NOMO-1 (cell line): ENCODE measurements at regions not wholly inside any gene's neighbourhood (a gene's known extent, or its start where the extent isn't known, plus 50 kb on each side); places are given as distances from the start of the nearest gene placed in this dataset.
A peak's percentile ranks its signal among the peaks of the same experiment; 100 is the strongest.

Source experiments
- DNase-seq, 2 experiments: peaks; one replicate each; lab custom pipeline; 2025; ENCODE audit not compliant: unreplicated experiment in 2 of 2; lab: John Stamatoyannopoulos, UW

DNA sequence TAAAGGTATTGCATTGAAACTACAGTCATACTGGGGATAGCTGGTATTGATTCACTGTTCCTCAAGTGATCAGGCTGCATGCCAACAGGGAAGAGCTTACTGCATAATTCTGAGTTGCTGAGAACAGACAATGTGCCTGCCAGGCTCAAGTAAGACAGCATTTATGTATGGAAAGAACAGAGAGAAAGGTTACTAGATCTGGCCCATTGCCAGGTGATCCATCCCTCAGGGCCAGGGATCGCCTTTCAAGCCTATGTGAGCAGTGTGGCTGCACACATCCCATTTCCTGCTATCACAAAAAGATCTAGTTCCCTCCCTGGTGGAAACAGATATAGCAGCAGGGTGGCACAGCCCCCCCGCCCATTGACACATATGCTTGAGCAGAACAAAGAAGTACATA is 254.0 kb downstream of the TMA16 start:
- no peak for DNase-seq

GRCh38 chr4:163755013-163755412 is 260.5 kb downstream of the TMA16 start:
- peak in 1 of 2 experiments; percentile 45 for DNase-seq

DNA sequence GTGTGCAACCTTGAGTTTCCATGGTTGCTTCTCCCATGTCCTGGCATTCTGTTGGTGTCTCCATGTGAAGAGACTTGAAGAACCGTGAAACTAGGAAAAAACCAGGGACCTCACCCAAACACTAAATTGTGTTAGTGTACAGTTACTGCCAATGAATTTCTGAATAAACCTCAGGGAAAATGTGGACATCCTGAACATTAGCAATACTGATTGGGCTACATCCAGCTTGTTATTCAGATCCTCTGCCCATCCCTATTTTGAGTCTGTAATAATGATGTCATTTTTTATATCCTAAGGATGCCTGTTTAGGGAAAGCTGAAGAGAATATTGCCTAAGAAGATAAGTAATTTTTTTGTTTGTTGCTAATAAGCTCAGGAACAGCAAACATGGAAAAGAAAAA is 262.7 kb downstream of the TMA16 start:
- DNase-seq: no peak

- DNase-seq: no peak
These were observed 263.5 kb downstream of the TMA16 start for GRCh38 chr4:163758032-163758431.

- no peak for DNase-seq
These were observed 268.3 kb downstream of the TMA16 start for GRCh38 chr4:163762741-163763140.

DNA sequence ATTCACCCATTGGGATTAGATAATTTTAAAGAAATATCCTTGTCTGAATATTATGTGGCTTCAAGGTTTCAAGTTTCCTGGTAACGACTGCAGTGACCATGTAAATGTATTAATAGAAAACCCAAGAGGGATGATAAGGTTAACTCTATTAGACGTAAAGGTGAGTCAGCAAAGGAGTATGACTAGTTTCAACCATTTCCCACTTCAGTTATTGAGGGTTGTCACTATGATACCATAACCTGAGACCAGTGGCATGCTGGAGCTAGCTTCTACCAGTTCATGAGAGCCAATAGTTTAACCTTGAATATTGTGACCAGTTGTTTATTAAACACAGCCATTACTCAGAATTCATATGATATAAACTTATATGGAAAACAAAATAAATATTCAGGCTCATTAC is 270.1 kb downstream of the TMA16 start:
- DNase-seq: no peak

- peak in 1 of 2 experiments; percentile 38 for DNase-seq
These were observed 273.5 kb downstream of the TMA16 start for GRCh38 chr4:163768014-163768413.

GRCh38 chr4:163772238-163772637 is 277.7 kb downstream of the TMA16 start:
- DNase-seq: no peak

DNA sequence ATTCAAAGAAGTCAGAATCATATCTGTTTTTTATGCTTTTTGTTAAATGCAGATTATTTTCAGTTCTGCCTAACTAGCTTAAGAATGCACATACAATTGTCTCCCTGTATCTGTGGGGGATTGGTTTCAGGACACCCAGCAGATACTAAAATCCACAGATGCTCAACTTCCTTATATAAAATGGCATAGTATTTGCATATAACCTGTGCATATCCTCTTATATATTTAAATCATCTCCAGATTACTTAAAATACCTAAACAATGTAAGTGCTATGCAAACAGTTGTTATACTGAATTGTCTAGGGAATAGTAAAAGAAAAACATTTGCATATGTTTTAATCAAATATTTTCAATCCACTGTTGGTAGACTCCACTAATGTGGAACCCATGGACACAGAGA is 279.4 kb downstream of the TMA16 start:
- no peak for DNase-seq

GRCh38 chr4:163776957-163777356 is 282.5 kb downstream of the TMA16 start:
- no peak for DNase-seq

DNA sequence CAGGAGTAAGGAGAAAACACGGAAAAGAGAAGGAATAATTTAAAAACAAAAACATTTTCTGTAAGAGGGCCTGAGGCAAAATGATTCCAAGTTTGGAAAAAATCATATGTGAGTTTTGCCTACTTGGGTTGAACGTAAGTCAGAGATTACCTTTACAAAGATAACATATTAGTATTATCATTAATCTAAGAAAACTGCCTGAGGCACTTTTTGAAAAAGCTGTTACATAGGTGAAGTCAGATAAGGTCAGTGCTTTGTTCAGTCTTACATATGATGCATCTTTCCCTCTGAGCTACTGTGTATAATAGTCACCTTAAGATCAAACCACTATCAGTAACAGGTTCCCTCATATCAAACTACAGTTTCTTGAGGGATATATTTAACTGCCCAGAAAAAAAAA is 287.2 kb downstream of the TMA16 start:
- DNase-seq: no peak

DNA sequence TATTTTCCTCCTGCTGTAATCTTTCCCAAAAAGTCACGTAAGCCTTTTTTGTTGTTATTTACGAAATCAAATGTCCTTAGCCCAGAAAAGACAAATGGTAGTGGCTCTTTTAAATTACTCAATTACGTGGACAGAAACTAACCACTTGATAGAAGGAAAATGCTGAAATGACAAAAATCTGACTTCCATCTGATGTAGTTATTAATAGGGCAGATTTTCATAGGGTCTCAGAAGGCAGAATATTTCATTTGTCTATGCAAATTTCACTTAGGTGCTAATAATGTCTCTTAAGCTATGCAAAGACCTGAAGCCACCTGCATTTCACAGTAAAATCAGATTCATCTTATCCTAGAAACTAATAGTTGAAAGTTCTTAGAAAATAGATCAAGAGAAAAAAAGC is 295.7 kb downstream of the TMA16 start:
- no peak for DNase-seq

GRCh38 chr4:163795885-163796284 is 301.4 kb downstream of the TMA16 start:
- DNase-seq: no peak

GRCh38 chr4:163804001-163804400 is 309.5 kb downstream of the TMA16 start:
- no peak for DNase-seq

- DNase-seq: no peak
These were observed 312.2 kb downstream of the TMA16 start for GRCh38 chr4:163806653-163807052.

- no peak for DNase-seq
These were observed 313.5 kb downstream of the TMA16 start for GRCh38 chr4:163808011-163808410.

DNA sequence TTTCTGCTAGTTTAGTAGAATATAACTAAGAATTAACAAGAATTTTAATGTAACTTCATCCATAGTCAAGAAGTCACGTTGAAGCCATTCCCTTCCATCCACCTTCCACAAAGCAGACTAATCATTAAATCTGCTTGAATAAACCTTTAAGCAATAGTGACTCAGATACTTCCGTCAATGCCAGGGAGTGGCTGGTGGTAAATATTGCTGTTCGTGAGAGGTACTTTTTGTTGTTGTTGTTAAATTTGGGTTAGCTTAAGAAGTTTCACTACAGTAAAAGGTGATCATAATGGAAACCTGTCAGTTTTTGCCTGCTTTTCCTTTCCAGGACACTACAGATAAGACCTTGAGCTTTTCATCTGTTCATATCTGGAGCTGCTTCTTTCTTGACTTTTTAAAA is 316.3 kb downstream of the TMA16 start:
- peak; percentile 48 to 64 for DNase-seq

DNA sequence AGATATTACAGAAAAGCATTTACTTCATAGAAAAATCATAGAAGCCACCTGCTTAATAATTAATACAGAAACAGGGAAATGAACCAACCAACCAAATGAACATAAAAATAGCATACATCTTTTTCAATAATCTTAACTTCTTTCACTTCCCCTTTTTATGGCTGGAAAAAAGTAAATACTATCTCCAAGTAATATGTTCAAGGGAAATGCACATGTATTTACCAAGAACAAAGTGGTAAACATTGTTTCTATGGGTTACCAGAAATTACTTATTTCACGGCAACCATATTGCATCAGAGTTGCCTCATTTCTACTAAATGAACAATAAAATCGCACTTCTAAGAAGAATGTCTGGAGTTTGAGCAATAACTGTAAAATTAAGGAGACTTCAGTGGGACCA is 321.3 kb downstream of the TMA16 start:
- DNase-seq: peak; percentile 54 to 84

GRCh38 chr4:163816494-163816893 is 322.0 kb downstream of the TMA16 start:
- no peak for DNase-seq

DNA sequence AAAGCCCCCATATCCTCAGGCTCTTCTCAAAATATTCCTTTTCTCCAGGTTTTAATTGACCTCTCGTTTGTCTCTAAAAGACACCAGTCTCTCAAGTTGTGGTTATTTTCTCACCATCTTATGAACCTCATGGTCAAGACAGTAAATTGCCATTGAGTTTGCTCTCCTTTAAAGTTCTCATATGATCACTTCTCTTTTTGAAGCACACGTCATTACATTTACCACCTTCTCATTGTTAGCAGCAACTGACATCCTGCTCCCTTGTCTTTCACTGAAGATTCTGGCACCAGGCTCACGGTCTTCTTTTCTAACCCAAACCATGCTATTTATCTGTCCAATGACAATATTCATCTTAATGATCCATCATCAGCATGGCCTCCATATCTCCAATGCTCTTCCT is 324.2 kb downstream of the TMA16 start:
- DNase-seq: peak in 1 of 2 experiments; percentile 10

DNA sequence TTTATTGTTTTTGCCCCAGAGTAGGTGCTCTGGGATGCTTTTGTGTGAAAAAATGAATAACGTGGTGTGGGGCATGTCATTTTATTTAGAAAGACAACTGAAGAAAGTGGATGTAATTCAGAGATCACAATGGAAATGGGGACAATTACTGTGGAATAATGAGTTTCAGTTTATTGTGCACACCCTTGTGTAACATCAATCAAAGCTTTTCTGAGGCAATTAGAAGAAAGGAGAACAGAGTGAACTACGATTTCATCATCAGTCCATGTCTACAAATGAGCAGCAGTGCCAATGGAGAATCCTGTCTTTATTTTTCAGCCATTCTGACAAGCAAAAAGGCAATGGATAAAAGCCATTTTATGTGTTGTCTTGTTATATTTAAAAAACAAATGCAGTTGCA is 339.2 kb downstream of the TMA16 start:
- DNase-seq: peak in 1 of 2 experiments; percentile 58

DNA sequence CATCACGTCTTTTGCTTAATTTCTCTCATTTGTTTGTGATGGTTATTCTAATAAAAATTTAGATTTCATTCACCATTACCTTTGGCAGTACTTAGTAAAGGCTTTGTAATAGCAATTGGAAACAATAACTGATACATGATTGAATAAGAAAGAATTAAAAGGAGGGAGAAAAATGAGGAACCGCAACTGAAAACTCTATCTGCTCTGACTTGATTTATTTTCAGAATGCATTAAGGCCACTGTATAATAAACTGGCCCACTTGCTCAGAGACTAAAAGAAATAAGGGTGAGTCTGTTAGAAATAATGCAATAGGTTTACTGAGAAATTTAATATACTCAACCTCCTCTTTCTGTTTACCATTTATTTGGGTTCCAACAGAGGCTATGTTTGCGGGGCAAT is 351.5 kb downstream of the TMA16 start:
- DNase-seq: peak in 1 of 2 experiments; percentile 2

GRCh38 chr4:163852246-163852645 is 357.8 kb downstream of the TMA16 start:
- no peak for DNase-seq

- no peak for DNase-seq
These were observed 363.4 kb downstream of the TMA16 start for GRCh38 chr4:163857903-163858302.
